HEK293T (cell line): ENCODE measurements at regions not wholly inside any gene's neighbourhood (a gene's known extent, or its start where the extent isn't known, plus 50 kb on each side); places are given as distances from the start of the nearest gene placed in this dataset.
"Not testable (repeated sequence)": the region's sequence is repeated elsewhere in the genome, so short reads cannot be mapped to it uniquely, and the experiment has no call there.

Experiments used
- CTCF ChIA-PET: fragments of 350-600 bp; formaldehyde crosslinking; extraction: SDS; loops from one replicate; lab custom pipeline; 2021; ENCODE audit warnings: antibody characterized with exemption, inconsistent platforms; lab: Yijun Ruan, JAX
- POLR2A ChIA-PET: fragments of 350-600 bp; formaldehyde crosslinking; extraction: SDS; loops from one replicate; lab custom pipeline; 2020; ENCODE audit warnings: antibody characterized with exemption, inconsistent platforms; lab: Yijun Ruan, JAX
- DNase-seq: peaks from one replicate; pipeline ENCODE4 v3.0.0; 2012; ENCODE audit warnings: mixed read lengths; ENCODE audit errors: extremely low spot score
- ARNT ChIP-seq: fragments of 450-650 bp; IDR thresholded peaks from 2 replicates; pipeline ENCODE4 v1.6.1; 2017; ENCODE audit warnings: mild to moderate bottlenecking
- BHLHE40 ChIP-seq: fragments of 450-650 bp; IDR thresholded peaks from 2 replicates; pipeline ENCODE4 v1.6.1; 2016; ENCODE audit warnings: mild to moderate bottlenecking, moderate library complexity, borderline replicate concordance
- CTBP1 ChIP-seq: fragments of 450-650 bp; IDR thresholded peaks from 2 replicates; pipeline ENCODE4 v1.6.1; 2016; ENCODE audit warnings: borderline replicate concordance
- ELF4 ChIP-seq: fragments of 450-650 bp; IDR thresholded peaks from 2 replicates; pipeline ENCODE4 v1.6.1; 2017; ENCODE audit warnings: antibody characterized with exemption
- FOXA1 ChIP-seq: fragments of 450-650 bp; IDR thresholded peaks from 2 replicates; pipeline ENCODE4 v1.6.1; 2016; ENCODE audit warnings: mild to moderate bottlenecking
- FOXK2 ChIP-seq: fragments of 450-650 bp; IDR thresholded peaks from 2 replicates; pipeline ENCODE4 v1.6.1; 2016; ENCODE audit warnings: mild to moderate bottlenecking
- FOXM1 ChIP-seq: fragments of 450-650 bp; IDR thresholded peaks from 2 replicates; pipeline ENCODE4 v1.6.1; 2017; ENCODE audit warnings: mild to moderate bottlenecking, borderline replicate concordance
- HDGF ChIP-seq: fragments of 450-650 bp; IDR thresholded peaks from 2 replicates; pipeline ENCODE4 v1.6.1; 2017; ENCODE audit warnings: antibody characterized with exemption, borderline replicate concordance
- L3MBTL2 ChIP-seq: fragments of 450-650 bp; conservative IDR thresholded peaks from 2 replicates; pipeline ENCODE4 v1.6.1; 2016; ENCODE audit warnings: mild to moderate bottlenecking
- LEF1 ChIP-seq: fragments of 450-650 bp; IDR thresholded peaks from 2 replicates; pipeline ENCODE4 v1.6.1; 2017; ENCODE audit warnings: mild to moderate bottlenecking, borderline replicate concordance
- NFRKB ChIP-seq: fragments of 450-650 bp; IDR thresholded peaks from 2 replicates; pipeline ENCODE4 v1.6.1; 2016; ENCODE audit warnings: mild to moderate bottlenecking, moderate library complexity
- SP1 ChIP-seq: fragments of 450-650 bp; IDR thresholded peaks from 2 replicates; pipeline ENCODE4 v1.6.1; 2017
- SUZ12 ChIP-seq: fragments of 450-650 bp; IDR thresholded peaks from 2 replicates; pipeline ENCODE4 v1.6.1; 2016; ENCODE audit warnings: mild to moderate bottlenecking
- TARDBP ChIP-seq: fragments of 450-650 bp; IDR thresholded peaks from 2 replicates; pipeline ENCODE4 v1.6.1; 2016
- ZNF384 ChIP-seq: fragments of 450-650 bp; IDR thresholded peaks from 2 replicates; pipeline ENCODE4 v1.6.1; 2016
- TF ChIP-seq, protein P1 (sequence below): fragments of 450-650 bp; IDR thresholded peaks from 2 replicates; pipeline ENCODE4 v1.6.1; 2016

DNA sequence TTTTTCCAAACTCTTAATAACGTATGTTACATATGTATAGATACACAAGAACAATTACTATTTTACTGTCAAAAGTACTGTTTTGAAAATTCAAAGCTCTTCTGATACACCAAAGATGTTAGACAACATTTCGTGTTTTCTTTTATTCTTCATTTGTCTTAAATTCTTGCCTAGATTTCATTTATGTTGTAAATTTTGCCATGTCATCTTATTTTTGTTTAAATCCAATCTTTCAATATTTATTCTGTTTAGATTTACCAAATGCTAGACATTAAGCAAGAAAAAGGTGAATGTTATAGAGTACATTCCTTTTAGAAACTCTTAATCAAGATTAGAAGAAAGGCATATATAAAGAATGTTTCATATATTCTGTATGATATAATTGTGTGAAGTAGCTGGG is 876.9 kb downstream of the KCNT2 start:
- DNase-seq = no peak
- ChIA-PET POLR2A (no interaction called here), CTCF (no interaction called here)
- no peak for TF ChIP-seq L3MBTL2
- TF ChIP-seq HDGF = no peak
- TF ChIP-seq TARDBP = no peak
- no peak for TF ChIP-seq SUZ12
- no peak for TF ChIP-seq FOXA1
- TF ChIP-seq FOXK2 = no peak
- no peak for TF ChIP-seq ZNF384
- TF ChIP-seq BHLHE40 = no peak
- TF ChIP-seq ELF4 = no peak
- no peak for TF ChIP-seq LEF1
- TF ChIP-seq SP1 = no peak
- TF ChIP-seq, protein P1, sequence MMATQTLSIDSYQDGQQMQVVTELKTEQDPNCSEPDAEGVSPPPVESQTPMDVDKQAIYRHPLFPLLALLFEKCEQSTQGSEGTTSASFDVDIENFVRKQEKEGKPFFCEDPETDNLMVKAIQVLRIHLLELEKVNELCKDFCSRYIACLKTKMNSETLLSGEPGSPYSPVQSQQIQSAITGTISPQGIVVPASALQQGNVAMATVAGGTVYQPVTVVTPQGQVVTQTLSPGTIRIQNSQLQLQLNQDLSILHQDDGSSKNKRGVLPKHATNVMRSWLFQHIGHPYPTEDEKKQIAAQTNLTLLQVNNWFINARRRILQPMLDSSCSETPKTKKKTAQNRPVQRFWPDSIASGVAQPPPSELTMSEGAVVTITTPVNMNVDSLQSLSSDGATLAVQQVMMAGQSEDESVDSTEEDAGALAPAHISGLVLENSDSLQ = no peak
- no peak for TF ChIP-seq FOXM1
- no peak for TF ChIP-seq CTBP1
- TF ChIP-seq NFRKB = no peak

DNA sequence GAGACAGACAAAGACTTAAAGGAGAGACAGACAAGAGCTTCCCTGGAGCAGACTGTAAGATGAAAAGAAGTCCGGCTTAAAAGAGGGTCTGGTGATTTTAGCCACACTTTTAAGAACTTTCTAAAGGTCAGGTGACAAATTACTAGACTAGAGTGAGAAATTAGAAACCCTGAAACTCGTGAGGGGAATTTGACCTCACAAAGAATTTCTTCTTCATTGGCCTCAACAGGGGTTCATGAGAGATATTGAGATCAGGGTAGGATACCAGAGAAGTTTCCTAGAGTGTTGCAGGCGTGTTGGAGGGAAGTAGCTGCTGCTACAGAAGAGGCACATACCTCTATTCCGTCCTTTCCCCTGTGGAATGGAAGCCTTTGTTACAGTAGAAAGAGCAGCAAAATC is 884.4 kb downstream of the KCNT2 start:
- POLR2A ChIA-PET = no interaction called here
- CTCF ChIA-PET = no interaction called here
- no peak for DNase-seq
- no peak for TF ChIP-seq SUZ12
- no peak for TF ChIP-seq ARNT
- no peak for TF ChIP-seq FOXM1

DNA sequence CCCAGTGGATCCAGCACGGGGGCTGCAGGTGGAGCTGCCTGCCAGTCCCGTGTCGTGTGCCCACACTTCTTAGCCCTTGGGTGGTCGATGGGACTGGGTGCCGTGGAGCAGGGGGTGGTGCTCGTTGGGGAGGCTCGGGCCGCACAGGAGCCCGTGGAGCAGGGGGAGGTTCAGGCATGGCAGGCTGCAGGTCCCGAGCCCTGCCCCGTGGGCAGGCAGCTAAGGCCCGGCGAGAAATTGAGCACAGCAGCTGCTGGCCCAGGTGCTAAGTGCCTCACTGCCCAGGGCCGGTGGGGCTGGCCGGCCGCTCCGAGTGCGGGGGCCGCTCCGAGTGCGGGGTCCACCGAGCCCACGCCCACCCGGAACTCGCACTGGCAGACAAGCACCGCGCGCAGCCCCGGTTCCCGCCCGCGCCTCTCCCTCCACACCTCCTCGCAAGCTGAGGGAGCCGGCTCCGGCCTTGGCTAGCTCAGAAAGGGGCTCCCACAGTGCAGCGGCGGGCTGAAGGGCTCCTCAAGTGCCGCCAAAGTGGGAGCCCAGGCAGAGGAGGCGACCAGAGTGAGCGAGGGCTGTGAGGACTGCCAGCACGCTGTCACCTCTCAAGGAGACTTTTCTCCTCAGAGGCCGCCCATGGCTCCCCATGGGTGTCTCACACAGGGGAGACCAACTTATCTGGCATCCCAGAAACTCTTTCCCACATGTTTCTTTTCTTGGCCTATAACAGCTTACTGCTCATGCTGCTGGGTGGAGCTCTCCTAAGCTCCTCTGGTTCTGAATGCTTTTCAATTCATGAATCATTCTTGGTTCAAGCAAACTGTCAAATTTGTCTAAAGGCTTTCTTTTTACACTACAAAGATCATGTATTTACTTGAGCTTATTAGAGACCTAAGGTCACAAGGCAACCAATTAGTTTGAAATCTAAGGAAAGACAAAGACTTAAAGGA is 885.1 kb downstream of the KCNT2 start:
- CTCF ChIA-PET, DNase-seq, POLR2A ChIA-PET: not testable (repeated sequence)

DNA sequence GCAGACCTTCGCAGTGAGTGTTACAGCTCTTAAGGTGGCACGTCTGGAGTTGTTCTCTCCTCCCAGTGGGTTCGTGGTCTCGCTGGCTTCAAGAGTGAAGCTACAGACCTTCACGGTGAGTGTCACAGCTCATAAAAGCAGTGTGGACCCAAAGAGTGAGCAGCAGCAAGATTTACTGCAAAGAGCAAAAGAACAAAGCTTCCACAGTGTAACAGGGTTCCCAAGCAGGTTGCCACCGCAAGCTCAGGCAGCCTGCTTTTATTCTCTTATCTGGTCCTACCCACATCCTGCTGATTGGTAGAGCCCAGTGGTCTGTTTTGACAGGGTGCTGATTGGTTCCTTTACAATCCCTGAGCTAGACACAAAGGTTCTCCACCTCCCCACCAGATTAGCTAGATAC is 886.1 kb downstream of the KCNT2 start:
- DNase-seq, POLR2A ChIA-PET, CTCF ChIA-PET: not testable (repeated sequence)

DNA sequence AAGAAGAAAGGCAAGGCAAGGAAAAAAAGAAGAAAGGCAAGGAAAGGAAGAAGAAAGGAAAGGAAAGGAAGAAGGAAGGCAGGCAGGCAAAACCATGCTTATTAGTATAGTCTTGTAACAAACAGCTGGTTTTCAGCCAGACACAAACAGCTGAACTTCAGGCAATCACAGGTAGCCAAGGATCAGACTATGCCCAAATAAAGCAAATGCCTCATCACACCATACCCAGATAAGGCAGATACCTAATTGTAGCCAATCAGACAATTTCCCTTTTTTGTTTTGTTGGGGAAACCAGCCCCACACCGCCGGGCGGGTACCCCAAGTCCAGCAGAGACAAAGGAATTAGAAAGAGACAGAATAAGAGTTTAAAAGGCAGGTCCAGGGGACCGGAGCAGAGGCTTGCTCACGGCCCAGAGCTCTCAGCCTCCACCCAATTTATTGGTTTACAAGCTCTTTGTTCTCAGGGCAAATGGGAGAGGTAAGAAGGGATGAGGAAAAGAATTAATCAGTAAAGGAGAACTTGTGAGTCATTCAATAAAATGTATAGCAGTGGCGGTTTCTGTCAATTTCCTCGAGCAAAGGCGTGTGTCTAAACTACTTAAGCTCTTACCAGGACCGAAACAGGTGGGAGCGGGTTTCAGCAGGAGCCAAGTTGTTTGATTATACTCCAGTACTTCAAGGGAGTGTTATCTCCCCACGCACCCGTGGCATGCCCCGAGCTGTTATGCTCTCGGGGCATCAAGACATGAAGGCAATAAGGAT is 886.8 kb downstream of the KCNT2 start:
- ChIA-PET POLR2A (no interaction called here), CTCF (no interaction called here)
- no peak for DNase-seq
- TF ChIP-seq HDGF (no peak), TARDBP (no peak), ARNT (no peak), FOXM1 (no peak), NFRKB (no peak)

DNA sequence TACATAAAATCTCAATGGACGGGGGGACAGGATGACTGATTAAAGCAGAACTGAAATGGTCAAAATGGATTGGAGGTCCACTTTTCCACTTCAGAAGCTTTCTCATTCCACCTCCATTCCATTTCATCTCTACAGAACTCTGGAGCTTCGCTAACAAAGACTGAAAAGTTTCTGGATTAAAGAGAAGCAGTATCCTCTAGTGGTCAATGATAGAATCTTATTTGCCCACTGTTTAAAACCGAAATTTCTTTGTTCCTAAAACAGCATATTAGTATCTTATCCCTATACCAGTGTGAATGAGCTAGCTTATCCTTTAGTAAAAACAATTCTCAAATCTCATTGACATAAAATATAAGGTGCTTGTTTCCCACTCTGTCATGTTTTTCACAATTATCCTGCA is 890.6 kb downstream of the KCNT2 start:
- ChIA-PET POLR2A (no interaction called here), CTCF (no interaction called here)
- DNase-seq = peak; percentile 23
- TF ChIP-seq, protein P1 = no peak
- TF ChIP-seq ARNT (no peak), SP1 (no peak), FOXA1 (no peak), CTBP1 (no peak), ELF4 (no peak), TARDBP (no peak), LEF1 (no peak), SUZ12 (no peak), NFRKB (no peak), FOXK2 (no peak), L3MBTL2 (no peak)

DNA sequence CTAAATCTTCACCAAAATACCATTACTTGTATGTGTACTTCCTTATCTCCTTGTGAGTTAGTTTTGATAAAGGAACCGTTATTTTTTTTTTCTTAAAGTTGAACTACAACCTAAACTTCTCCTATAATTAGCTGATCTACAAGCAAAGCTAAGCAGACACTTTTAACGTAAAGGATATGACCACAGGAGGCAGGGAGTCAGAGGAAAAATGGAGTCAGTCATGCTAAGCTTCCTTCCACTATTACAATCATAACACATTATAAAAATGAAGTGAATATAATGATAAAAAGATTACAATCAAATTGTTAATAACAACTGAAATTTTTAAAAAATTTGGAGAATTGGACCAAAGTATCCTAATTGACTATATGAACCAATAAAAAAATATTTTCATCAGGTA is 892.6 kb downstream of the KCNT2 start:
- ChIA-PET CTCF (no interaction called here), POLR2A (no interaction called here)
- DNase-seq = no peak
- no peak for TF ChIP-seq FOXK2

DNA sequence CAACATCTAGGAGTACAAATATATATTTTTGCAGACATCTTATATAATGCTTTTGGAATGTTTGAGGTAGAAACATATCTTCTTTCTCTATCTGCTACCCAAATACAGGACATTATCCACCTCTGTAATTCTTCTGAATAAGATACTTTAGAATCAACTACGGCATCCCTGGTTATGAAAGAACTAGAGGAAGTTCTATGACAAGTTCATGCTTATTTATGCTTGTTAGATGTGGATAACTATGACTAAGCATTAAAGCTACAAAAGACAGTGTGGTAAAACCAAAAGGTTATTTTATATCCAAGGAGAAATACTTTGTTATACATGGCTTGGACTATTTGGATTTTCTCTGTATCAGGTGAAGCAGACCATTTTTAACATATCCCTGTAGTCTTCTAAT is 894.0 kb downstream of the KCNT2 start:
- CTCF ChIA-PET = no interaction called here
- POLR2A ChIA-PET = no interaction called here
- DNase-seq = no peak
- no peak for TF ChIP-seq L3MBTL2
- TF ChIP-seq TARDBP = no peak
- TF ChIP-seq ELF4 = no peak
- TF ChIP-seq FOXM1 = no peak
- TF ChIP-seq ZNF384 = no peak
- no peak for TF ChIP-seq NFRKB
- no peak for TF ChIP-seq BHLHE40
- TF ChIP-seq SP1 = no peak
